ENCODE measurements at regions not wholly inside any gene's neighbourhood (a gene's known extent, or its start where the extent isn't known, plus 50 kb on each side); places are given as distances from the start of the nearest gene placed in this dataset.

DNA sequence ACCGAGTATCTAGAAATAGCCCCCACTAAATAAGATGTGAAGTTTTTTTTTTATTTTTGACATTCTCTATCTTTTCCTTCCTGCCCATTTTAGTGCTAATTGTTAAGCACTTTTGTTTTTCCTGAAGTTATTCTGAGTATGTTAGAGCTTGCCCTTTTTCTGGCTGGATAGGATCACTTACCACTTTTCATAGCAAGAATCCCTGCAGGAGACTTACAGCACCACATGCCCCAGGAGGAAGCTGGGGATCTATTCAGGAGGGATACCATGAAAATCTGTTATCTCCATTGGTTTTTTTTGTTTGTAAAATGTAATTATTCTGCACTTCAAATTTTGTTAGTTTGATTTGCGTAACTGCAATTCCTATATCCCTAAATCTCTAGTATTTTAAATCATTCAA lies 968.4 kb downstream of the ZPLD1 start:
- H3K36me3 ChIP-seq (ENCODE audit: insufficient read depth, low read length) = no peaks in the 10 kb centered on the region
- no peaks in the 10 kb centered on the region for H3K27me3 ChIP-seq (ENCODE audit: insufficient read depth, low read depth, low read length)
- H3K9ac ChIP-seq (ENCODE audit: low read length) = no peak overlapping the region
- no peak overlapping the region for H3K4me3 ChIP-seq (ENCODE audit: low read length)
- H4K20me1 ChIP-seq (ENCODE audit: insufficient read depth) = no peaks in the 10 kb centered on the region
- no peak overlapping the region for H3K27ac ChIP-seq (ENCODE audit: low read length)
- H3K79me2 ChIP-seq (replicated peaks; ENCODE audit: insufficient read depth, low read length) = no peaks in the 10 kb centered on the region
- no peaks in the 10 kb centered on the region for H3K9me2 ChIP-seq (ENCODE audit: insufficient read depth, low read length)
- no peaks in the 10 kb centered on the region for H3F3A ChIP-seq (ENCODE audit: insufficient read depth, low read length, poor library complexity, severe bottlenecking)
- TF ChIP-seq, protein P1, sequence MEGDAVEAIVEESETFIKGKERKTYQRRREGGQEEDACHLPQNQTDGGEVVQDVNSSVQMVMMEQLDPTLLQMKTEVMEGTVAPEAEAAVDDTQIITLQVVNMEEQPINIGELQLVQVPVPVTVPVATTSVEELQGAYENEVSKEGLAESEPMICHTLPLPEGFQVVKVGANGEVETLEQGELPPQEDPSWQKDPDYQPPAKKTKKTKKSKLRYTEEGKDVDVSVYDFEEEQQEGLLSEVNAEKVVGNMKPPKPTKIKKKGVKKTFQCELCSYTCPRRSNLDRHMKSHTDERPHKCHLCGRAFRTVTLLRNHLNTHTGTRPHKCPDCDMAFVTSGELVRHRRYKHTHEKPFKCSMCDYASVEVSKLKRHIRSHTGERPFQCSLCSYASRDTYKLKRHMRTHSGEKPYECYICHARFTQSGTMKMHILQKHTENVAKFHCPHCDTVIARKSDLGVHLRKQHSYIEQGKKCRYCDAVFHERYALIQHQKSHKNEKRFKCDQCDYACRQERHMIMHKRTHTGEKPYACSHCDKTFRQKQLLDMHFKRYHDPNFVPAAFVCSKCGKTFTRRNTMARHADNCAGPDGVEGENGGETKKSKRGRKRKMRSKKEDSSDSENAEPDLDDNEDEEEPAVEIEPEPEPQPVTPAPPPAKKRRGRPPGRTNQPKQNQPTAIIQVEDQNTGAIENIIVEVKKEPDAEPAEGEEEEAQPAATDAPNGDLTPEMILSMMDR (IDR thresholded peaks at IDR 0.05; ENCODE audit: poor library complexity, severe bottlenecking) = no peak
- TF ChIP-seq, protein P2, sequence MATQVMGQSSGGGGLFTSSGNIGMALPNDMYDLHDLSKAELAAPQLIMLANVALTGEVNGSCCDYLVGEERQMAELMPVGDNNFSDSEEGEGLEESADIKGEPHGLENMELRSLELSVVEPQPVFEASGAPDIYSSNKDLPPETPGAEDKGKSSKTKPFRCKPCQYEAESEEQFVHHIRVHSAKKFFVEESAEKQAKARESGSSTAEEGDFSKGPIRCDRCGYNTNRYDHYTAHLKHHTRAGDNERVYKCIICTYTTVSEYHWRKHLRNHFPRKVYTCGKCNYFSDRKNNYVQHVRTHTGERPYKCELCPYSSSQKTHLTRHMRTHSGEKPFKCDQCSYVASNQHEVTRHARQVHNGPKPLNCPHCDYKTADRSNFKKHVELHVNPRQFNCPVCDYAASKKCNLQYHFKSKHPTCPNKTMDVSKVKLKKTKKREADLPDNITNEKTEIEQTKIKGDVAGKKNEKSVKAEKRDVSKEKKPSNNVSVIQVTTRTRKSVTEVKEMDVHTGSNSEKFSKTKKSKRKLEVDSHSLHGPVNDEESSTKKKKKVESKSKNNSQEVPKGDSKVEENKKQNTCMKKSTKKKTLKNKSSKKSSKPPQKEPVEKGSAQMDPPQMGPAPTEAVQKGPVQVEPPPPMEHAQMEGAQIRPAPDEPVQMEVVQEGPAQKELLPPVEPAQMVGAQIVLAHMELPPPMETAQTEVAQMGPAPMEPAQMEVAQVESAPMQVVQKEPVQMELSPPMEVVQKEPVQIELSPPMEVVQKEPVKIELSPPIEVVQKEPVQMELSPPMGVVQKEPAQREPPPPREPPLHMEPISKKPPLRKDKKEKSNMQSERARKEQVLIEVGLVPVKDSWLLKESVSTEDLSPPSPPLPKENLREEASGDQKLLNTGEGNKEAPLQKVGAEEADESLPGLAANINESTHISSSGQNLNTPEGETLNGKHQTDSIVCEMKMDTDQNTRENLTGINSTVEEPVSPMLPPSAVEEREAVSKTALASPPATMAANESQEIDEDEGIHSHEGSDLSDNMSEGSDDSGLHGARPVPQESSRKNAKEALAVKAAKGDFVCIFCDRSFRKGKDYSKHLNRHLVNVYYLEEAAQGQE (IDR thresholded peaks at IDR 0.05; ENCODE audit: borderline replicate concordance) = no peak
- TF ChIP-seq MXI1 (conservative IDR thresholded peaks at IDR 0.05; ENCODE audit: poor library complexity, severe bottlenecking) = no peak
- no peak for TF ChIP-seq SMC3 (conservative IDR thresholded peaks at IDR 0.05; ENCODE audit: poor library complexity)
- no peak for TF ChIP-seq RAD21 (conservative IDR thresholded peaks at IDR 0.05)
- TF ChIP-seq TAF1 (IDR thresholded peaks at IDR 0.05; ENCODE audit: low read depth) = no peak
- no peak for TF ChIP-seq EZH2 (IDR thresholded peaks at IDR 0.05; ENCODE audit: borderline replicate concordance, insufficient read depth, low read length, poor library complexity, severe bottlenecking)
- no peak for TF ChIP-seq EP300 (conservative IDR thresholded peaks at IDR 0.05; ENCODE audit: poor library complexity, severe bottlenecking)
- no peak for TF ChIP-seq POLR2AphosphoS5 (IDR thresholded peaks at IDR 0.05)
- no peak overlapping the region for H3K4me2 ChIP-seq (ENCODE audit: low read length)
- H2AFZ ChIP-seq (ENCODE audit: low read depth, low read length) = no peak overlapping the region
- no peaks in the 10 kb centered on the region for H3K9me3 ChIP-seq (ENCODE audit: low read length)

DNA sequence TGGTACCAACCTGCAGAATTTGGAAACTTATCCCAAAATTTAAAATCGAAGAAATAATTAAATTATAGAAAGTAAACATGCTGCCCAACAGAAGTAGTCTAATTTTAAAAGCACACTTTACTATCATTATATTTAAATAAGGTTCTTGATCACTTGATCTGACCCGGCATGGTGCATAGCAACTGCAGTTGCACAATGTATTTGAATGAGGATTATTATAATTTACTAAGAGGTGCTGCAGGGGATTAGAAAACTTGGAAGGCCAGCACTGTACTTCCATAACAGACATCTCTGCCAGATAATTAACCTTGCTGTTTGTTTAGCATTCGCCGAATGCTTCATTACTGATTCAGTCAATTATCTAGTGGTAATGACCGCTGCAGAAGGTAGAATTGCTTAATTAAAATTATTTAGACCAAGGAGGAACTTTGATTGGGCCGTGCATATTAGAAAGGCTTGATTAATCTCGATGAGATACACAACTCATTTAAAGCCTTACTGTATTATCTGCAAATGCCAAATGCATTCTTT lies 971.6 kb downstream of the ZPLD1 start:
- no peaks in the 10 kb centered on the region for H3K79me2 ChIP-seq (replicated peaks; ENCODE audit: insufficient read depth, low read length)
- H3K9ac ChIP-seq (ENCODE audit: low read length) = no peak overlapping the region
- H3K9me2 ChIP-seq (ENCODE audit: insufficient read depth, low read length) = no peaks in the 10 kb centered on the region
- H4K20me1 ChIP-seq (ENCODE audit: insufficient read depth) = no peaks in the 10 kb centered on the region
- no peak overlapping the region for H2AFZ ChIP-seq (ENCODE audit: low read depth, low read length)
- no peaks in the 10 kb centered on the region for H3K36me3 ChIP-seq (ENCODE audit: insufficient read depth, low read length)
- H3K4me2 ChIP-seq (ENCODE audit: low read length) = no peak overlapping the region
- H3K9me3 ChIP-seq (ENCODE audit: low read length) = no peaks in the 10 kb centered on the region
- H3K4me3 ChIP-seq (ENCODE audit: low read length) = no peak overlapping the region
- no peaks in the 10 kb centered on the region for H3F3A ChIP-seq (ENCODE audit: insufficient read depth, low read length, poor library complexity, severe bottlenecking)
- H3K27me3 ChIP-seq (ENCODE audit: insufficient read depth, low read depth, low read length) = no peaks in the 10 kb centered on the region
- TF ChIP-seq SMC3 (conservative IDR thresholded peaks at IDR 0.05; ENCODE audit: poor library complexity) (no peak), RAD21 (conservative IDR thresholded peaks at IDR 0.05) (no peak), EP300 (conservative IDR thresholded peaks at IDR 0.05; ENCODE audit: poor library complexity, severe bottlenecking) (no peak), EZH2 (IDR thresholded peaks at IDR 0.05; ENCODE audit: borderline replicate concordance, insufficient read depth, low read length, poor library complexity, severe bottlenecking) (no peak), TAF1 (IDR thresholded peaks at IDR 0.05; ENCODE audit: low read depth) (no peak), MXI1 (conservative IDR thresholded peaks at IDR 0.05; ENCODE audit: poor library complexity, severe bottlenecking) (no peak), POLR2AphosphoS5 (IDR thresholded peaks at IDR 0.05) (no peak)
- TF ChIP-seq, protein P1 (IDR thresholded peaks at IDR 0.05; ENCODE audit: poor library complexity, severe bottlenecking) = no peak
- TF ChIP-seq, protein P2 (IDR thresholded peaks at IDR 0.05; ENCODE audit: borderline replicate concordance) = no peak
- no peak overlapping the region for H3K27ac ChIP-seq (ENCODE audit: low read length)
